HEK293 (cell line): ENCODE measurements at regions not wholly inside any gene's neighbourhood (a gene's known extent, or its start where the extent isn't known, plus 50 kb on each side); places are given as distances from the start of the nearest gene placed in this dataset.

Experiments used
- CTCF ChIA-PET: fragments of 350-600 bp; formaldehyde crosslinking; extraction: SDS; loops from one replicate; lab custom pipeline; 2021; ENCODE audit warnings: antibody characterized with exemption; lab: Yijun Ruan, JAX
- POLR2A ChIA-PET: fragments of 300-600 bp; formaldehyde crosslinking; extraction: SDS; loops from one replicate; lab custom pipeline; 2020; ENCODE audit warnings: antibody characterized with exemption, inconsistent platforms; lab: Yijun Ruan, JAX
- H3K27ac ChIP-seq: fragments of 200-500 bp; sonication (Bioruptor generic); 2 replicates; pipeline ENCODE4 v1.5.1; 2014; ENCODE audit warnings: low read depth, low read length, control low read depth, inconsistent platforms; ENCODE audit errors: extremely low read depth
- H3K36me3 ChIP-seq, 2 experiments: fragments of 200-500 bp in 1 of 2; sonication (Bioruptor generic) in 1 of 2; 1 replicate in 1 of 2; 2 replicates in 1 of 2; pipeline ENCODE4 v1.5.1; 2014 to 2017; ENCODE audit warnings: inconsistent platforms in 2 of 2, low read length in 2 of 2; ENCODE audit not compliant: control insufficient read depth in 2 of 2, insufficient read depth in 1 of 2
- H3K4me1 ChIP-seq: fragments of 200-500 bp; sonication (Bioruptor generic); 2 replicates; pipeline ENCODE4 v1.5.1; 2014; ENCODE audit warnings: mild to moderate bottlenecking, low read length, inconsistent platforms; ENCODE audit not compliant: control insufficient read depth, insufficient read depth
- H3K4me3 ChIP-seq: 2 replicates; pipeline ENCODE4 v1.5.1; 2011; ENCODE audit warnings: low read depth, mild to moderate bottlenecking, control low read depth, low read length, moderate library complexity
- H3K9me3 ChIP-seq: fragments of 200-500 bp; sonication (Bioruptor generic); 2 replicates; pipeline ENCODE4 v1.5.1; 2014; ENCODE audit warnings: low read depth, low read length, inconsistent platforms; ENCODE audit not compliant: control insufficient read depth, insufficient read depth
- GLI2 ChIP-seq: fragments of 450-650 bp; formaldehyde crosslinking; IDR thresholded peaks from 2 replicates; pipeline ENCODE4; 2017; ENCODE audit warnings: missing biosample characterization, missing genetic modification characterization, low read depth, borderline replicate concordance
- GLIS2 ChIP-seq: fragments of 450-650 bp; formaldehyde crosslinking; IDR thresholded peaks from 2 replicates; pipeline ENCODE4 v1.5.1; 2016; ENCODE audit warnings: missing biosample characterization, missing genetic modification characterization
- SALL2 ChIP-seq: fragments of 450-650 bp; formaldehyde crosslinking; IDR thresholded peaks from 2 replicates; pipeline ENCODE4 v1.5.0; 2017; ENCODE audit warnings: missing biosample characterization, mild to moderate bottlenecking, missing genetic modification characterization, borderline replicate concordance
- ZBTB20 ChIP-seq: fragments of 450-650 bp; formaldehyde crosslinking; IDR thresholded peaks from 2 replicates; pipeline ENCODE4 v1.5.1; 2016; ENCODE audit warnings: missing biosample characterization, missing genetic modification characterization
- ZNF132 ChIP-seq: fragments of 450-650 bp; formaldehyde crosslinking; IDR thresholded peaks from 2 replicates; pipeline ENCODE4 v1.5.1; 2017; ENCODE audit warnings: missing biosample characterization, missing genetic modification characterization, borderline replicate concordance
- ZNF140 ChIP-seq: fragments of 450-650 bp; formaldehyde crosslinking; IDR thresholded peaks from 2 replicates; pipeline ENCODE4 v1.5.1; 2016; ENCODE audit warnings: missing biosample characterization, missing genetic modification characterization
- ZNF2 ChIP-seq: fragments of 450-650 bp; formaldehyde crosslinking; IDR thresholded peaks from 2 replicates; pipeline ENCODE4 v1.5.1; 2016; ENCODE audit warnings: missing biosample characterization, missing genetic modification characterization
- ZNF221 ChIP-seq: fragments of 450-650 bp; formaldehyde crosslinking; IDR thresholded peaks from 2 replicates; pipeline ENCODE4 v1.5.1; 2017; ENCODE audit warnings: missing biosample characterization, missing genetic modification characterization, borderline replicate concordance
- ZNF223 ChIP-seq: fragments of 450-650 bp; formaldehyde crosslinking; IDR thresholded peaks from 2 replicates; pipeline ENCODE4 v1.5.1; 2016; ENCODE audit warnings: missing biosample characterization, missing genetic modification characterization
- ZNF292 ChIP-seq: fragments of 450-650 bp; formaldehyde crosslinking; IDR thresholded peaks from 2 replicates; pipeline ENCODE4 v1.5.1; 2016; ENCODE audit warnings: low read depth, missing biosample characterization, missing genetic modification characterization, borderline replicate concordance
- ZNF302 ChIP-seq: fragments of 450-650 bp; formaldehyde crosslinking; IDR thresholded peaks from 2 replicates; pipeline ENCODE4 v1.5.1; 2016; ENCODE audit warnings: missing biosample characterization, missing genetic modification characterization, low read depth
- ZNF48 ChIP-seq: fragments of 450-650 bp; formaldehyde crosslinking; IDR thresholded peaks from 2 replicates; pipeline ENCODE4 v1.5.1; 2016; ENCODE audit warnings: missing biosample characterization, missing genetic modification characterization
- ZNF571 ChIP-seq: fragments of 450-650 bp; formaldehyde crosslinking; IDR thresholded peaks from 2 replicates; pipeline ENCODE4 v1.5.0; 2017; ENCODE audit warnings: missing biosample characterization, missing genetic modification characterization
- ZNF626 ChIP-seq: fragments of 450-650 bp; sonication (Bioruptor Pico); formaldehyde crosslinking; IDR thresholded peaks from 2 replicates; pipeline ENCODE4 v1.5.1; 2018; ENCODE audit warnings: missing biosample characterization, missing genetic modification characterization, inconsistent platforms
- ZNF664 ChIP-seq: fragments of 450-650 bp; formaldehyde crosslinking; IDR thresholded peaks from 2 replicates; pipeline ENCODE4 v1.5.1; 2016; ENCODE audit warnings: missing biosample characterization, missing genetic modification characterization
- ZNF776 ChIP-seq: fragments of 450-650 bp; formaldehyde crosslinking; IDR thresholded peaks from 2 replicates; pipeline ENCODE4 v1.5.0; 2017; ENCODE audit warnings: missing biosample characterization, missing genetic modification characterization, borderline replicate concordance
- ZNF785 ChIP-seq: fragments of 450-650 bp; formaldehyde crosslinking; IDR thresholded peaks from 2 replicates; pipeline ENCODE4 v1.5.1; 2016; ENCODE audit warnings: missing biosample characterization, missing genetic modification characterization
- TF ChIP-seq, protein P1 (sequence below): fragments of 450-650 bp; formaldehyde crosslinking; IDR thresholded peaks from 2 replicates; pipeline ENCODE4 v1.5.1; 2016; ENCODE audit warnings: missing biosample characterization, missing genetic modification characterization, borderline replicate concordance
- TF ChIP-seq, protein P2 (sequence below): fragments of 450-650 bp; formaldehyde crosslinking; IDR thresholded peaks from 2 replicates; pipeline ENCODE4 v1.5.1; 2016; ENCODE audit warnings: missing biosample characterization, missing genetic modification characterization
- TF ChIP-seq, protein P3 (sequence below): fragments of 450-650 bp; IDR thresholded peaks from 2 replicates; pipeline ENCODE4 v1.5.1; 2018; ENCODE audit warnings: missing biosample characterization, mild to moderate bottlenecking, missing genetic modification characterization
- TF ChIP-seq, protein P4 (sequence below): fragments of 450-650 bp; formaldehyde crosslinking; IDR thresholded peaks from 2 replicates; pipeline ENCODE4 v1.5.1; 2017; ENCODE audit warnings: missing biosample characterization, mild to moderate bottlenecking, missing genetic modification characterization, moderate library complexity
- TF ChIP-seq, protein P5 (sequence below): fragments of 450-650 bp; formaldehyde crosslinking; IDR thresholded peaks from 2 replicates; pipeline ENCODE4 v1.5.1; 2016; ENCODE audit warnings: missing biosample characterization, missing genetic modification characterization

DNA sequence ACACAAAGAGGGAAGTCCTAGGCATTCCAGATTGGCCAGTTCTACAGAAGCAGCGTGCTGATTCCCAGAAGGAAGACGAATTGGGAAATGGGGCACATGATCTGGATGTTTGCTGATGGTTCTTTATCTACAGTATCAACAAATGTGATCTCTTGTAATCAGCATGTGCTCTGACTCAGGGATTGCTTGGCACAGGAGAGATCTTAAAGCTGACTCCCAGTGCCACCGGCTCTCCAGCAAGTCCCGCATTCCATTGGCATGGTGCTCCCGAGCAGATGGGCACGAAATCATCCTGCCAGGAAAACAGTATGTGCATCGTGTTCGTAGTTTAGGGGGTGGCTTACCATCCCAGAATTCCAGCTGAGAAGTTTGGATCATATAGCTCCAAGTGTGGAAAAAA lies 259.9 kb upstream of the NR2F2 start:
- Histone ChIP-seq H3K4me1 (no peaks in the 10 kb centered on the region), H3K9me3 (no peaks in the 10 kb centered on the region), H3K36me3 (no peaks in the 10 kb centered on the region), H3K27ac (no peak overlapping the region), H3K4me3 (no peak overlapping the region)
- CTCF ChIA-PET = interaction anchor here (0.6 to 1.2 kb wide), 2 partner anchors 256 to 265 kb away, joined by 3 to 4 read pairs; no protein-coding TSS in a partner anchor
- POLR2A ChIA-PET = no interaction called here
- TF ChIP-seq, protein P1, sequence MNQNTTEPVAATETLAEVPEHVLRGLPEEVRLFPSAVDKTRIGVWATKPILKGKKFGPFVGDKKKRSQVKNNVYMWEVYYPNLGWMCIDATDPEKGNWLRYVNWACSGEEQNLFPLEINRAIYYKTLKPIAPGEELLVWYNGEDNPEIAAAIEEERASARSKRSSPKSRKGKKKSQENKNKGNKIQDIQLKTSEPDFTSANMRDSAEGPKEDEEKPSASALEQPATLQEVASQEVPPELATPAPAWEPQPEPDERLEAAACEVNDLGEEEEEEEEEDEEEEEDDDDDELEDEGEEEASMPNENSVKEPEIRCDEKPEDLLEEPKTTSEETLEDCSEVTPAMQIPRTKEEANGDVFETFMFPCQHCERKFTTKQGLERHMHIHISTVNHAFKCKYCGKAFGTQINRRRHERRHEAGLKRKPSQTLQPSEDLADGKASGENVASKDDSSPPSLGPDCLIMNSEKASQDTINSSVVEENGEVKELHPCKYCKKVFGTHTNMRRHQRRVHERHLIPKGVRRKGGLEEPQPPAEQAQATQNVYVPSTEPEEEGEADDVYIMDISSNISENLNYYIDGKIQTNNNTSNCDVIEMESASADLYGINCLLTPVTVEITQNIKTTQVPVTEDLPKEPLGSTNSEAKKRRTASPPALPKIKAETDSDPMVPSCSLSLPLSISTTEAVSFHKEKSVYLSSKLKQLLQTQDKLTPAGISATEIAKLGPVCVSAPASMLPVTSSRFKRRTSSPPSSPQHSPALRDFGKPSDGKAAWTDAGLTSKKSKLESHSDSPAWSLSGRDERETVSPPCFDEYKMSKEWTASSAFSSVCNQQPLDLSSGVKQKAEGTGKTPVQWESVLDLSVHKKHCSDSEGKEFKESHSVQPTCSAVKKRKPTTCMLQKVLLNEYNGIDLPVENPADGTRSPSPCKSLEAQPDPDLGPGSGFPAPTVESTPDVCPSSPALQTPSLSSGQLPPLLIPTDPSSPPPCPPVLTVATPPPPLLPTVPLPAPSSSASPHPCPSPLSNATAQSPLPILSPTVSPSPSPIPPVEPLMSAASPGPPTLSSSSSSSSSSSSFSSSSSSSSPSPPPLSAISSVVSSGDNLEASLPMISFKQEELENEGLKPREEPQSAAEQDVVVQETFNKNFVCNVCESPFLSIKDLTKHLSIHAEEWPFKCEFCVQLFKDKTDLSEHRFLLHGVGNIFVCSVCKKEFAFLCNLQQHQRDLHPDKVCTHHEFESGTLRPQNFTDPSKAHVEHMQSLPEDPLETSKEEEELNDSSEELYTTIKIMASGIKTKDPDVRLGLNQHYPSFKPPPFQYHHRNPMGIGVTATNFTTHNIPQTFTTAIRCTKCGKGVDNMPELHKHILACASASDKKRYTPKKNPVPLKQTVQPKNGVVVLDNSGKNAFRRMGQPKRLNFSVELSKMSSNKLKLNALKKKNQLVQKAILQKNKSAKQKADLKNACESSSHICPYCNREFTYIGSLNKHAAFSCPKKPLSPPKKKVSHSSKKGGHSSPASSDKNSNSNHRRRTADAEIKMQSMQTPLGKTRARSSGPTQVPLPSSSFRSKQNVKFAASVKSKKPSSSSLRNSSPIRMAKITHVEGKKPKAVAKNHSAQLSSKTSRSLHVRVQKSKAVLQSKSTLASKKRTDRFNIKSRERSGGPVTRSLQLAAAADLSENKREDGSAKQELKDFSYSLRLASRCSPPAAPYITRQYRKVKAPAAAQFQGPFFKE = no peak
- TF ChIP-seq ZNF302 = no peak
- TF ChIP-seq SALL2 (tag by site-specific recombination) = no peak
- no peak for TF ChIP-seq ZNF664 (tag by site-specific recombination)
- TF ChIP-seq ZNF776 (tag by site-specific recombination) = no peak
- no peak for TF ChIP-seq ZNF626 (tag by site-specific recombination)
- TF ChIP-seq ZNF2 (tag by site-specific recombination) = no peak
- no peak for TF ChIP-seq ZNF132 (tag by site-specific recombination)
- TF ChIP-seq ZNF292 (tag by site-specific recombination) = no peak
- no peak for TF ChIP-seq GLIS2 (tag by site-specific recombination)
- TF ChIP-seq ZNF48 (tag by site-specific recombination) = no peak
- TF ChIP-seq, protein P2, sequence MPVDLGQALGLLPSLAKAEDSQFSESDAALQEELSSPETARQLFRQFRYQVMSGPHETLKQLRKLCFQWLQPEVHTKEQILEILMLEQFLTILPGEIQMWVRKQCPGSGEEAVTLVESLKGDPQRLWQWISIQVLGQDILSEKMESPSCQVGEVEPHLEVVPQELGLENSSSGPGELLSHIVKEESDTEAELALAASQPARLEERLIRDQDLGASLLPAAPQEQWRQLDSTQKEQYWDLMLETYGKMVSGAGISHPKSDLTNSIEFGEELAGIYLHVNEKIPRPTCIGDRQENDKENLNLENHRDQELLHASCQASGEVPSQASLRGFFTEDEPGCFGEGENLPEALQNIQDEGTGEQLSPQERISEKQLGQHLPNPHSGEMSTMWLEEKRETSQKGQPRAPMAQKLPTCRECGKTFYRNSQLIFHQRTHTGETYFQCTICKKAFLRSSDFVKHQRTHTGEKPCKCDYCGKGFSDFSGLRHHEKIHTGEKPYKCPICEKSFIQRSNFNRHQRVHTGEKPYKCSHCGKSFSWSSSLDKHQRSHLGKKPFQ (tag by site-specific recombination) = no peak
- TF ChIP-seq, protein P3, sequence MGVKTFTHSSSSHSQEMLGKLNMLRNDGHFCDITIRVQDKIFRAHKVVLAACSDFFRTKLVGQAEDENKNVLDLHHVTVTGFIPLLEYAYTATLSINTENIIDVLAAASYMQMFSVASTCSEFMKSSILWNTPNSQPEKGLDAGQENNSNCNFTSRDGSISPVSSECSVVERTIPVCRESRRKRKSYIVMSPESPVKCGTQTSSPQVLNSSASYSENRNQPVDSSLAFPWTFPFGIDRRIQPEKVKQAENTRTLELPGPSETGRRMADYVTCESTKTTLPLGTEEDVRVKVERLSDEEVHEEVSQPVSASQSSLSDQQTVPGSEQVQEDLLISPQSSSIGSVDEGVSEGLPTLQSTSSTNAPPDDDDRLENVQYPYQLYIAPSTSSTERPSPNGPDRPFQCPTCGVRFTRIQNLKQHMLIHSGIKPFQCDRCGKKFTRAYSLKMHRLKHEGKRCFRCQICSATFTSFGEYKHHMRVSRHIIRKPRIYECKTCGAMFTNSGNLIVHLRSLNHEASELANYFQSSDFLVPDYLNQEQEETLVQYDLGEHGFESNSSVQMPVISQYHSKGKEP (tag by site-specific recombination) = no peak
- TF ChIP-seq GLI2 (tag by site-specific recombination) = no peak
- no peak for TF ChIP-seq ZNF571 (tag by site-specific recombination)
- TF ChIP-seq, all 188 proteins: peak for 0

DNA sequence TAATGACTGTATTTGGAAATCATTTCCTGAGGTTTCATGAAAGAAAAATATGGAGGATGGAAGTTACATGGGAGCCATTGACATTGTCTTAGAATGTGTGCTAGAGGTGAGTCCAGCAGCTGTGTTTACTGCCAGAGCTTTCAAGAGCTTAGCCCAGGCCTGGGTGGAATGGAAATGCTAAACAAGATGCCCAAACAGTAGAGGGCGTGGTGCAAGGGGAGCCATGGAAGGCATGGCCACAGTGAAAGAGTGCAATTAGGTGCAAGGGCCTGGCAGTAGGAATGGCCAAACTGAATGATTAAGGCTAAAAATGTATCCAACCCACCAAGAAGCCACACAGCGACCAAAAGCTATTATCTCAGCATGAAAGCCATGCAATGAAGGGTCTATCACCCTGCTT lies 257.7 kb upstream of the NR2F2 start:
- CTCF ChIA-PET = interaction anchor here (0.6 to 1.7 kb wide), 5 partner anchors 9 to 1052 kb away, joined by 3 to 4 read pairs (median 3); no protein-coding TSS in a partner anchor
- Histone ChIP-seq H3K36me3 (no peaks in the 10 kb centered on the region), H3K4me3 (no peak overlapping the region), H3K4me1 (no peaks in the 10 kb centered on the region), H3K27ac (no peak overlapping the region), H3K9me3 (no peaks in the 10 kb centered on the region)
- POLR2A ChIA-PET = no interaction called here
- TF ChIP-seq, protein P4, sequence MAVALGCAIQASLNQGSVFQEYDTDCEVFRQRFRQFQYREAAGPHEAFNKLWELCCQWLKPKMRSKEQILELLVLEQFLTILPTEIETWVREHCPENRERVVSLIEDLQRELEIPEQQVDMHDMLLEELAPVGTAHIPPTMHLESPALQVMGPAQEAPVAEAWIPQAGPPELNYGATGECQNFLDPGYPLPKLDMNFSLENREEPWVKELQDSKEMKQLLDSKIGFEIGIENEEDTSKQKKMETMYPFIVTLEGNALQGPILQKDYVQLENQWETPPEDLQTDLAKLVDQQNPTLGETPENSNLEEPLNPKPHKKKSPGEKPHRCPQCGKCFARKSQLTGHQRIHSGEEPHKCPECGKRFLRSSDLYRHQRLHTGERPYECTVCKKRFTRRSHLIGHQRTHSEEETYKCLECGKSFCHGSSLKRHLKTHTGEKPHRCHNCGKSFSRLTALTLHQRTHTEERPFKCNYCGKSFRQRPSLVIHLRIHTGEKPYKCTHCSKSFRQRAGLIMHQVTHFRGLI (tag by site-specific recombination) = no peak
- TF ChIP-seq ZNF140 (tag by site-specific recombination) (no peak), ZNF221 (no peak), ZNF223 (no peak), ZNF785 (tag by site-specific recombination) (no peak), ZBTB20 (tag by site-specific recombination) (no peak)
- TF ChIP-seq, protein P5, sequence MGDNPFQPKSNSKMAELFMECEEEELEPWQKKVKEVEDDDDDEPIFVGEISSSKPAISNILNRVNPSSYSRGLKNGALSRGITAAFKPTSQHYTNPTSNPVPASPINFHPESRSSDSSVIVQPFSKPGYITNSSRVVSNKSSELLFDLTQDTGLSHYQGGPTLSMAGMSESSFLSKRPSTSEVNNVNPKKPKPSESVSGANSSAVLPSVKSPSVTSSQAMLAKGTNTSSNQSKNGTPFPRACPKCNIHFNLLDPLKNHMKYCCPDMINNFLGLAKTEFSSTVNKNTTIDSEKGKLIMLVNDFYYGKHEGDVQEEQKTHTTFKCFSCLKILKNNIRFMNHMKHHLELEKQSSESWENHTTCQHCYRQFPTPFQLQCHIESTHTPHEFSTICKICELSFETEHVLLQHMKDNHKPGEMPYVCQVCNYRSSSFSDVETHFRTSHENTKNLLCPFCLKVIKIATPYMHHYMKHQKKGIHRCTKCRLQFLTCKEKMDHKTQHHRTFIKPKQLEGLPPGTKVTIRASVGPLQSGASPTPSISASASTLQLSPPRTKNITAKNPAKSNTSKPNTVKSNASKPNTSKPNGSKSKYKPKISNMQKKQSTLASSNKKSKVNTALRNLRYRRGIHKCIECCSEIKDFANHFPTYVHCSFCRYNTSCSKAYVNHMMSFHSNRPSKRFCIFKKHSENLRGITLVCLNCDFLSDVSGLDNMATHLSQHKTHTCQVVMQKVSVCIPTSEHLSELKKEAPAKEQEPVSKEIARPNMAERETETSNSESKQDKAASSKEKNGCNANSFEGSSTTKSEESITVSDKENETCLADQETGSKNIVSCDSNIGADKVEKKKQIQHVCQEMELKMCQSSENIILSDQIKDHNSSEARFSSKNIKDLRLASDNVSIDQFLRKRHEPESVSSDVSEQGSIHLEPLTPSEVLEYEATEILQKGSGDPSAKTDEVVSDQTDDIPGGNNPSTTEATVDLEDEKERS (tag by site-specific recombination) = no peak
